Gastrocnemius medialis (tissue), 4 donors: ENCODE measurements at regions not wholly inside any gene's neighbourhood (a gene's known extent, or its start where the extent isn't known, plus 50 kb on each side); places are given as distances from the start of the nearest gene placed in this dataset.

Experiments
- ATAC-seq, 2 donors: fragments of 150-250 bp; one replicate each; pipeline ENCODE4 v1.9.1; 2016
- DNase-seq, 2 donors: peaks; one replicate each; pipeline ENCODE4 v3.0.0-alpha.2; 2019
- H3K27ac ChIP-seq, 4 donors: fragments of 200-600 bp; sonication (generic); 1 replicate in 1 of 4; 2 replicates in 3 of 4; pipeline ENCODE4 v1.5.1; 2016 to 2018; ENCODE audit warnings: mild to moderate bottlenecking in 2 of 4, moderate library complexity in 1 of 4
- H3K27me3 ChIP-seq, 3 donors: fragments of 200-600 bp; sonication (generic) in 2 of 3; 1 replicate in 1 of 3; 2 replicates in 2 of 3; pipeline versions ENCODE4 v1.5.1 to v1.6.0; 2016 to 2019; ENCODE audit warnings: mild to moderate bottlenecking in 1 of 3, moderate library complexity in 1 of 3
- H3K36me3 ChIP-seq, 2 donors: fragments of 200-600 bp; sonication (generic) in 1 of 2; one replicate each; pipeline ENCODE4 v1.5.1; 2017 to 2018
- H3K4me1 ChIP-seq, 2 donors: fragments of 200-600 bp; sonication (generic) in 1 of 2; one replicate each; pipeline ENCODE4 v1.5.1; 2016 to 2017; ENCODE audit warnings: mild to moderate bottlenecking in 2 of 2
- H3K4me3 ChIP-seq, 4 donors: fragments of 200-600 bp; sonication (generic) in 3 of 4; 1 replicate in 1 of 4; 2 replicates in 3 of 4; pipeline ENCODE4 v1.5.1; 2016 to 2019; ENCODE audit warnings: mild to moderate bottlenecking in 2 of 4
- H3K9me3 ChIP-seq, 3 donors: fragments of 200-600 bp; sonication (generic) in 2 of 3; 1 replicate in 1 of 3; 2 replicates in 2 of 3; pipeline ENCODE4 v1.5.1; 2016 to 2019
- POLR2A ChIP-seq, 2 donors: fragments of 450-650 bp; IDR thresholded peaks; one replicate each; pipeline ENCODE4 v1.6.1; 2017; ENCODE audit warnings: antibody characterized with exemption in 2 of 2, mild to moderate bottlenecking in 2 of 2, moderate library complexity in 2 of 2
- in situ Hi-C, 4 donors: fragments of 200-750 bp; cut with MboI; loops; one replicate each; pipeline versions ENCODE4 v1.15.0 to v1.8.0; 2017; ENCODE audit warnings: low sequenced_read_pairs in 4 of 4
- intact Hi-C: fragments of 100-400 bp; cut with DNase I; formaldehyde crosslinking; loops from one replicate; pipeline ENCODE4 v1.15.1; 2023; ENCODE audit warnings: low total_unique reads
- TF ChIP-seq, protein P1 (sequence below), 5 experiments: fragments of 450-650 bp in 3 of 5; fragments of 200-600 bp in 2 of 5; sonication (generic) in 2 of 5; IDR thresholded peaks in 4 of 5; conservative IDR thresholded peaks in 1 of 5; 1 replicate in 4 of 5; 2 replicates in 1 of 5; pipeline ENCODE4 v1.5.1; 2016 to 2019; ENCODE audit warnings: antibody characterized with exemption in 5 of 5, mild to moderate bottlenecking in 3 of 5, moderate library complexity in 3 of 5

DNA sequence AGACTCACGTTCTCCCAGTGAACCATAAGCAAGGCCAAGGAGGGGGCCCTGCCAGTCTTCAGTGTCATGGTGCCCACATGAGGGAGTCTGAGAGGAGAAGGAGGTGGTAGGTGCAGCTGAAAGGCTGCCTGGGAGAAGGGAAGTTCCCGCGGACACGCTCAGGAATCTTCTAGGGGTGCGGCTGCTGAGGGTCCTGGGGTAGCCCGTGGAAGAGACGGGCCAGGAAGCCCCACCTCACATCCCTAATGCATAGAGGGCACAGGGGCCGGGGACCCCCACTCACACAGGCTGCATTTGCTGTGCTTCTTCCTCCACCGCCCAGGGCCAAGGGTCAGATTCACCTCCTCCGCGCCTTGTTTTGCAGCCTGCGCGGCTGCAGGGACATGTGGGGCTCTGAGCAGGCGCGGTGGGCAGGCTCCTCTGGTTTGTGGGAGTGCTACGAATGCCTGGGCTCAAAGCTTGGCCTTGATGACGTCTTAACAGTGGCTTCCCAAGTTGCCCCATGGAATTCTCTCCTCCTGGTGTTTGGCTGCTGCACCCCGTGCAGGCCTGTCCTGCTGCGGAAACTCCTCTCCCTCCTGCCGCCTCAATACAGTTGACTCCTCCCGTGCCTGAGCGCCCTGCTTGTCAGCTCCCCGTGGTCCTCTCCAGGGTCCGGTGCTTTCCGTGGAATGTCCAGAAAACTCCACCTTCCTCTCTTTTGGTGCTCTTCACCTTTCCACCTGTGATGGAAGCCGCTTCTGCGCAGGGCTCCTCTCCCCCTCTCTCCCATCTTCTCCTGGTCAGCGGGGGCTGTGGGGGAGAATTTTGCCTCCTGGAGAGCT, 95.7 kb downstream of the VAPA start:
- ATAC-seq (no peak), DNase-seq (no peak)
- in situ Hi-C loops, result no loop called here
- H3K36me3 ChIP-seq, result no peaks in the 10 kb centered on the region
- H3K4me3 ChIP-seq, result no peak overlapping the region
- no peak overlapping the region for H3K27ac ChIP-seq
- peaks cover 12 to 19% of the 10 kb centered on the region in 2 donors for H3K4me1 ChIP-seq
- H3K9me3 ChIP-seq, result no peaks in the 10 kb centered on the region
- H3K27me3 ChIP-seq, result no peaks in the 10 kb centered on the region
- intact Hi-C loops, result no loop called here
- TF ChIP-seq, protein P1, sequence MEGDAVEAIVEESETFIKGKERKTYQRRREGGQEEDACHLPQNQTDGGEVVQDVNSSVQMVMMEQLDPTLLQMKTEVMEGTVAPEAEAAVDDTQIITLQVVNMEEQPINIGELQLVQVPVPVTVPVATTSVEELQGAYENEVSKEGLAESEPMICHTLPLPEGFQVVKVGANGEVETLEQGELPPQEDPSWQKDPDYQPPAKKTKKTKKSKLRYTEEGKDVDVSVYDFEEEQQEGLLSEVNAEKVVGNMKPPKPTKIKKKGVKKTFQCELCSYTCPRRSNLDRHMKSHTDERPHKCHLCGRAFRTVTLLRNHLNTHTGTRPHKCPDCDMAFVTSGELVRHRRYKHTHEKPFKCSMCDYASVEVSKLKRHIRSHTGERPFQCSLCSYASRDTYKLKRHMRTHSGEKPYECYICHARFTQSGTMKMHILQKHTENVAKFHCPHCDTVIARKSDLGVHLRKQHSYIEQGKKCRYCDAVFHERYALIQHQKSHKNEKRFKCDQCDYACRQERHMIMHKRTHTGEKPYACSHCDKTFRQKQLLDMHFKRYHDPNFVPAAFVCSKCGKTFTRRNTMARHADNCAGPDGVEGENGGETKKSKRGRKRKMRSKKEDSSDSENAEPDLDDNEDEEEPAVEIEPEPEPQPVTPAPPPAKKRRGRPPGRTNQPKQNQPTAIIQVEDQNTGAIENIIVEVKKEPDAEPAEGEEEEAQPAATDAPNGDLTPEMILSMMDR (IDR thresholded peaks at IDR 0.05 in 4 of 5, conservative IDR thresholded peaks at IDR 0.05 in 1 of 5), result no peak
- TF ChIP-seq POLR2A (IDR thresholded peaks at IDR 0.05), result no peak

- no peaks in the 10 kb centered on the region for H3K9me3 ChIP-seq
- peaks cover 20 to 27% of the 10 kb centered on the region in 2 donors for H3K4me1 ChIP-seq
- H3K27me3 ChIP-seq, result no peaks in the 10 kb centered on the region
- intact Hi-C loops (no loop called here), in situ Hi-C loops (no loop called here)
- ATAC-seq, result peak; percentile 80 to 87
- H3K36me3 ChIP-seq, result no peaks in the 10 kb centered on the region
- DNase-seq, result peak; percentile 37 to 47
- H3K27ac ChIP-seq, result peak overlapping the region in 2 of 4 donors; percentile 41 to 46
- TF ChIP-seq POLR2A (IDR thresholded peaks at IDR 0.05), result no peak
- TF ChIP-seq, protein P1 (IDR thresholded peaks at IDR 0.05 in 4 of 5, conservative IDR thresholded peaks at IDR 0.05 in 1 of 5), result no peak
- H3K4me3 ChIP-seq, result no peak overlapping the region
Observed at GRCh38 chr18:10010611-10011015, 96.8 kb downstream of the VAPA start.

GRCh38 chr18:10011061-10011460, 97.2 kb downstream of the VAPA start:
- TF ChIP-seq, protein P1 (IDR thresholded peaks at IDR 0.05 in 4 of 5, conservative IDR thresholded peaks at IDR 0.05 in 1 of 5), result no peak
- TF ChIP-seq POLR2A (IDR thresholded peaks at IDR 0.05), result no peak
- intact Hi-C loops (no loop called here), in situ Hi-C loops (no loop called here)
- DNase-seq (no peak), ATAC-seq (no peak)
- Histone ChIP-seq H3K4me1 (peaks cover 24 to 32% of the 10 kb centered on the region in 2 donors), H3K36me3 (no peaks in the 10 kb centered on the region), H3K4me3 (no peak overlapping the region), H3K9me3 (no peaks in the 10 kb centered on the region), H3K27ac (peak overlapping the region in 2 of 4 donors; percentile 41 to 43), H3K27me3 (no peaks in the 10 kb centered on the region)

DNA sequence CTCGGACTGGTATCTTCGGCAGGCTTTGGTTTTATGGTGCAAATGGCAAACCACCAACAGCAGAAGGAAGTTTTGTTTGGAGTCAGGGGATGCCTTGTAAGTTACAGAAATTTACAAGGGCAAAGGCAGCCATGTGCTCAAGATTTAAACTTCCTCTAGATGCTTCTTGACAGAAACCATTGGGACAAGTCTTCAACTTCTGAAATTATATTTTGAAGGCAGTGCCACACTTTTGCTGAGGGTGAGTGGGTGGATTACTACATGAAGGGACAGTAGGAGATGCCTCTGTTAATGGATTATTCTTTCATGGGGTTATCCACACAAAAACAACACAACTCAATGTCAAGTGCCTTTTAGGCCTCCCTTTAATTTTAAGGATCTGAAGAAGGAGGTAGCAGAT, 97.9 kb downstream of the VAPA start:
- TF ChIP-seq, protein P1 (IDR thresholded peaks at IDR 0.05 in 4 of 5, conservative IDR thresholded peaks at IDR 0.05 in 1 of 5), result no peak
- TF ChIP-seq POLR2A (IDR thresholded peaks at IDR 0.05), result no peak
- peaks cover 24 to 35% of the 10 kb centered on the region in 2 donors for H3K4me1 ChIP-seq
- no peak overlapping the region for H3K4me3 ChIP-seq
- H3K27ac ChIP-seq, result no peak overlapping the region
- H3K27me3 ChIP-seq, result no peaks in the 10 kb centered on the region
- in situ Hi-C loops (no loop called here), intact Hi-C loops (no loop called here)
- DNase-seq, result no peak
- no peaks in the 10 kb centered on the region for H3K9me3 ChIP-seq
- ATAC-seq, result no peak
- H3K36me3 ChIP-seq, result no peaks in the 10 kb centered on the region
